Activated CD8-positive, alpha-beta memory T cell treated with anti-CD3 and anti-CD28 coated beads for 1 hour (primary cell): ENCODE measurements at regions not wholly inside any gene's neighbourhood (a gene's known extent, or its start where the extent isn't known, plus 50 kb on each side); places are given as distances from the start of the nearest gene placed in this dataset.

Experiments
- DNase-seq, 2 donors: peaks; one replicate each; pipeline ENCODE4 v3.0.0-alpha.2; 2020; ENCODE audit warnings: low read depth in 1 of 2; ENCODE audit errors: extremely low read depth in 1 of 2

- DNase-seq, result no peak
These were observed 621.2 kb upstream of the ACVR2A start for GRCh38 chr2:147223553-147224060.

- DNase-seq, result no peak
These were observed 621.7 kb upstream of the ACVR2A start for GRCh38 chr2:147223119-147223518.

DNA sequence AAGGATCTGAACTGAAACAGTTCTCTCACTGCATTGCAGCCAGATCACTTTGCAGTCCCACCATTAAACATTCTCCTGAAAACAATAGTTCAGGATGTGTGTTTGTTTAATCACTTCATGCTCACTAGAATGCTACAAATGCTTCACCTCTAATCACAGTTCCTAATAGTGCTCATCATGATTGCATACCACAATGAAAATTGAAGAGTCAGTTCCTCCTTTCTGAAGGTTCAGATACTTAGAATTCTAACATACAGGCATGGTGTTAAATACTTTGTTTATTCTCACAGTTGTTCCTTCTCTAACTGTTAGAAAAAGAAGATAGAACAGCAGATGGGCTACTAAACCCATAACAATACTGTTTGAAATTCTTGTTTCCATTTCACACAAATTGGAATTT, 622.3 kb upstream of the ACVR2A start:
- DNase-seq, result no peak

- DNase-seq, result no peak
These were observed 629.9 kb upstream of the ACVR2A start for GRCh38 chr2:147214914-147215313.

- DNase-seq, result no peak
These were observed 633.3 kb upstream of the ACVR2A start for GRCh38 chr2:147211484-147211883.

- DNase-seq, result no peak
These were observed 640.7 kb upstream of the ACVR2A start for GRCh38 chr2:147204102-147204501.

GRCh38 chr2:147198651-147199171, 646.1 kb upstream of the ACVR2A start:
- no peak for DNase-seq

GRCh38 chr2:147197754-147198483, 646.9 kb upstream of the ACVR2A start:
- DNase-seq, result no peak

- DNase-seq, result peak in 1 of 2 donors; percentile 8
These were observed 662.6 kb upstream of the ACVR2A start for GRCh38 chr2:147182260-147182659.

GRCh38 chr2:147181351-147182029, 663.3 kb upstream of the ACVR2A start:
- DNase-seq, result no peak

- no peak for DNase-seq
These were observed 667.6 kb upstream of the ACVR2A start for GRCh38 chr2:147177071-147177857.

DNA sequence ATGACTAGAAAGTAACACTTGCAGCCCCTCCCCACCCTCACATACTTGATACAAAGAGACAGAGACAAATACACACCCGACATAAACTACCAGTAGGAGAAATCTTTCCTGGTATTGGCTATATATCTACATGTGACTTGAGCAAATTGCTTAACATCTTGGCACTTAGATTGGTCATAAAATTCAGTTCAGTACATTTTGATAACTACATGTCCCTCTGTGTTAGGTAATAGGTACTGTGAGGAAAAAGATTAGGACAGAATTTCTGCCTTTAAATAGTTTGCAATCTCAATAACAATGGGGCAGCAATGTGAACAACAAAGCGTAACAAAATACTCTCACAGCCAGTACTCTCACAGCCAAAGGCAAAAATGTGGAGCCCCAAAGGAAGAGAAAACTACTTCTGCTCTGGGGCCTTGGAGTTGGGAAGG, 670.0 kb upstream of the ACVR2A start:
- DNase-seq, result no peak

- no peak for DNase-seq
These were observed 671.0 kb upstream of the ACVR2A start for GRCh38 chr2:147173798-147174197.

- no peak for DNase-seq
These were observed 671.6 kb upstream of the ACVR2A start for GRCh38 chr2:147173189-147173581.

DNA sequence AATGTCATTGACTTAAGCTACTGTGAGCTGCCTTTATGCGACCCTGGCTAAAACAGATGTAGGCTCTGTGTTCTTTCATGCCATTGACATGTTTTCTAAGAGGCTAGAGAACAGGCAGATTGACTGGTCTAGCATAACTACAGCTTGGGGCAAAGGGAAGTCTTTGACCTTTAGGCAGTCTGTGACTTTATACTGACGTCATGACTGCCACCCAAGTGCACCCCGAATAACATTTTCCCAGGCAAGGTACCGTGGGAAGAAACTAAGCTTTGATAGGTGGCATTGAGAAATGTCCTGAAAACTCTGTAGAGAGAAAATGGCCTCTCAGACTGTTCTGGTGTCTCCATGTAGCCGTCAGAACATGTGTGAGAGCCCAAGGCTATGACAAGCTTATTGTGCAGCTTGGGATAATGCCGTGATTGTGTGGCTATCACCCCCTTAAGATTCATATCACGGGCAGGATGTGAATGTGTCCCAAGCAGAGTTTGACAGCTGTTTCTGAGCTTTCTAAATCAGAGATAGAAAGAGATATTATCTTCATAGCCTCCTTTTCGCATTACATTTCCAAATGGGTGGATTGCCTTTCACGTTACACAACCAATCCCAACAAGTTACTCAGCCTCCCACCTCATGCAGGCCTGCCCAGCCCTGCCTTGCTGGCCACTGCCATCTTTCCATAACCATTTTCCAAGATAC, 672.2 kb upstream of the ACVR2A start:
- DNase-seq, result no peak

DNA sequence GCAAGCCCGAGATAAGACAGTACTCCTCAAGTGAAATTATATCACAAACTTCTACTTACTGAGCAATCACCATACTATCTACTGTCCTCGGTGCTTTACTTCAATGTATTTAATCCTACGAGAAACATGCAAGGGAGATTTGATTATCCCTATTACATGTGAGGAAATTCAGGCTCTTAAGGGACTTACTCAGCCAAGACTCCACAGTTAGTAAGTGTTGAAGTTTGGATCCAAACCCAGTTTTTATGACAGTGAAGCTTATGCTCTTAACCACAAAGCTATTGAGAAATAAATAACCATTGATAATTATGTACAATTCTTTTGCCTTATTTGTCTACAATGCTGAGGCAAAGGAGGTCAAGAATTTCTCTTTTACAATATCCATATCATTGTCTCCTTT, 672.9 kb upstream of the ACVR2A start:
- DNase-seq, result no peak

DNA sequence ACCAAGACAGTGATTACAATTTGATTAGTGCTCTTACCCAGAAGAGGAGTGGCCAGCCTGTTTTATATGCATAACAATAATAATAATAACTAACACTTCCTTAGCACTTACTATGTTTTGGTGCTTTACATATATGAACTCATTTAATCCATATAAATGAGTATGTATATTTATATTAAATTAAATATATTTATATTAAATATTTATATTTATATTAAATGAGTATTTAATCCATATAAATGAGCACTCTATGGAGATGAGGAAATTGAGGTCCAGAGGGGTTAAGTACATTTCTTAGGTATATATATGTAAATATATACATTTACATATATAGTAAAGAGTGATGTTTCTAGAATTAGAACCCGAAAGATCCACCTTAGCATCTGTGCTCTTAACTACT, 673.9 kb upstream of the ACVR2A start:
- no peak for DNase-seq

GRCh38 chr2:147165697-147166382, 679.0 kb upstream of the ACVR2A start:
- DNase-seq, result no peak

DNA sequence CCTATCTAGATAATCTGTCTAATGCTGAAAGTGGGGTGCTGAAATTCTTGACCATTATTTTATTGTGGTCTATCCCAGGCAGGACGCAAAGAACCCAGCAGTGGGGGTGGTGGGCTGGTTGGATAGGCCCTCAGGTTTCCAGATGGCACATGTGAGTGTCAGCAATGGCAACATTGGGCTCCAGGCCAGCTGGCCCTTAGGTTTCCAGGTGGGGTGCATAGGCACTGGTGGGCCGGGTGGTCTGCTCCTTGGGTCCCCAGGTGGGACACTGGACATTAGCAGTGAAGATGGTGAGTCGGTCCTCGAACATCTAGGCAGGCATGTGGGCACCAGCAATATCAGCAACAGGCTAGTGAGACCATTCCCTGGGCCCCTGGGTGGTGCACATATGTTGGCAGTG, 680.3 kb upstream of the ACVR2A start:
- DNase-seq, result no peak

- no peak for DNase-seq
These were observed 683.1 kb upstream of the ACVR2A start for GRCh38 chr2:147161746-147162145.
